Retinal pigment epithelial cell (primary cell): ENCODE measurements at regions not wholly inside any gene's neighbourhood (a gene's known extent, or its start where the extent isn't known, plus 50 kb on each side); places are given as distances from the start of the nearest gene placed in this dataset.
"Not testable (repeated sequence)": the region's sequence is repeated elsewhere in the genome, so short reads cannot be mapped to it uniquely, and the experiment has no call there.

Experiments used
- DNase-seq: peaks from one replicate; pipeline ENCODE4 v3.0.0-alpha.2; 2010; ENCODE audit warnings: low read depth
- H3K4me3 ChIP-seq: 2 replicates; pipeline ENCODE4 v1.5.1; 2011; ENCODE audit warnings: mild to moderate bottlenecking, low read length, control low read depth, moderate library complexity
- TF ChIP-seq, protein P1 (sequence below): conservative IDR thresholded peaks from 2 replicates; pipeline ENCODE4 v1.5.1; 2011; ENCODE audit warnings: low read depth, low read length, control low read depth, inconsistent platforms

DNA sequence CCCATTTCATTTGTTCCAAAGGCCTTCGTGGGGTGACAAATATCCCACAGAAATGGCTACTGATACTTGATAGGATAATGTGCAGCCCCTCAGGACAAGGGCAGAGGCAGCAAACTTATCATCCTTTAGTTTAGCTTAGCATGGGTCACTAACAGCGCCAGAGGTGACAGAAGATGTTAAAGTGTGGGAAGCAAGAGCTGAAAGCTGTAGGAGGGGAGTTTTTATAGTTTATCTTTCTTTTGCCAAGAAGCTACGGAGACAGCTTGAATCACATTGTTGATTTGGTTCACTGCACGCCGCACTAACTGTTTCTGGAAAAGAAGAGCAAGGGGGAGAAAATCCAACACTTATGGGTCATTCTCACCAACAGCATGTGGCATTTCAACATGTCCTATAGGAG, 773.9 kb upstream of the MMS22L start:
- no peak overlapping the region for H3K4me3 ChIP-seq
- DNase-seq = no peak

DNA sequence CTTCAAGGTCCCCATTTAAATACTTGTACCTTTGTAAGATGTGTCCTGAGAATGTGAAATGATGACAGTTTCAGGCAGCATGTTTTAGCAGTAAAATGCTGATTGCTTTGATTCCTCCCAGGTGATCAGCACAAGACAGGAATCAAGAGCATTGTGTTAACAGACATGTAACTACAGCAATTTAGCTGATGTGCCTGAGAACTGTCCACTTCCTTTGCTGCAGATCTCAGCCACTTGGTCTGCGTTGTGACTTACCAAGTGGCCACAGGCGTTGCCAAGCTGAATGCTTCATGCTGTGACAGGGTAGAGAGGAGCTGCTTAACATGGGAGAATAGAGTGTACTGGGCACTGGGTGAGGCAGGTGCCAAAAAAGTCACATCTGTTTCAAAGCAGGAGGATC, 767.0 kb upstream of the POU3F2 start:
- H3K4me3 ChIP-seq = no peak overlapping the region
- TF ChIP-seq, protein P1, sequence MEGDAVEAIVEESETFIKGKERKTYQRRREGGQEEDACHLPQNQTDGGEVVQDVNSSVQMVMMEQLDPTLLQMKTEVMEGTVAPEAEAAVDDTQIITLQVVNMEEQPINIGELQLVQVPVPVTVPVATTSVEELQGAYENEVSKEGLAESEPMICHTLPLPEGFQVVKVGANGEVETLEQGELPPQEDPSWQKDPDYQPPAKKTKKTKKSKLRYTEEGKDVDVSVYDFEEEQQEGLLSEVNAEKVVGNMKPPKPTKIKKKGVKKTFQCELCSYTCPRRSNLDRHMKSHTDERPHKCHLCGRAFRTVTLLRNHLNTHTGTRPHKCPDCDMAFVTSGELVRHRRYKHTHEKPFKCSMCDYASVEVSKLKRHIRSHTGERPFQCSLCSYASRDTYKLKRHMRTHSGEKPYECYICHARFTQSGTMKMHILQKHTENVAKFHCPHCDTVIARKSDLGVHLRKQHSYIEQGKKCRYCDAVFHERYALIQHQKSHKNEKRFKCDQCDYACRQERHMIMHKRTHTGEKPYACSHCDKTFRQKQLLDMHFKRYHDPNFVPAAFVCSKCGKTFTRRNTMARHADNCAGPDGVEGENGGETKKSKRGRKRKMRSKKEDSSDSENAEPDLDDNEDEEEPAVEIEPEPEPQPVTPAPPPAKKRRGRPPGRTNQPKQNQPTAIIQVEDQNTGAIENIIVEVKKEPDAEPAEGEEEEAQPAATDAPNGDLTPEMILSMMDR = no peak
- DNase-seq = no peak

More for the DNA sequence above, 773.9 kb upstream of the MMS22L start:
- TF ChIP-seq, protein P1 = no peak

DNA sequence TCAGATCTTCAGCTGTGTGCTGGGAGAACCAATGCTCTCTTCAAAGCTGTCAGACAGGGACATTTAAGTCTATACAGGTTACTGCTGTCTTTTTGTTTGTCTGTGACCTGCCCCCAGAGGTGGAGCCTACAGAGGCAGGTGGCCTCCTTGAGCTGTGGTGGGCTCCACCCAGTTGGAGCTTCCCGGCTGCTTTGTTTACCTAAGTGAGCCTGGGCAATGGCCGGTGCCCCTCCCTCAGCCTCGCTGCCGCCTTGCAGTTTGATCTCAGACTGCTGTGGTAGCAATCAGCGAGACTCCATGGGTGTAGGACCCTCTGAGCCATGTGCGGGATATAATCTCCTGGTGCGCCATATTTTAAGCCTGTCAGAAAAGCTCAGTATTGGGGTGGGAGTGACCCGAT, 745.8 kb upstream of the POU3F2 start:
- DNase-seq = not testable (repeated sequence)

DNA sequence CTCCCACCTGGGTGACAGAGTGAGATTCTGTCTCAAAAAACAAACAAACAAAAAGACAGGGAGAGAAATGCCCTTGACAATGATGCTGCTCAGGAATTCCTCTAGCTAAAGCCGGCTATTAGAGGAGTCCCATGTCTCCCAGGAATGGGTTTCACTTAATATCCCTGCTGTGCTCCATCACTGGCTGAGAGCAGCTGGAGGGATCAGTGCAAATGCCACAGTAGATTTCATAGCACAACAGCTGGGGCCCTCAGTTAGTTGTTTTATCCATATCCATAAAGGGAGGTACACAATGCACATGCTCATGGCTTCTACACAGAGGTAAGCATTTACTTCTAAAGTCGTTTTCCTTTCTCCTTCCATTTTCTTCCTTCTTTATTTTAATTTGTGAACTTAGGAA, 742.0 kb upstream of the POU3F2 start:
- DNase-seq = no peak
- TF ChIP-seq, protein P1 = no peak
- no peak overlapping the region for H3K4me3 ChIP-seq

More for the DNA sequence above, 745.8 kb upstream of the POU3F2 start:
- H3K4me3 ChIP-seq = not testable (repeated sequence)

DNA sequence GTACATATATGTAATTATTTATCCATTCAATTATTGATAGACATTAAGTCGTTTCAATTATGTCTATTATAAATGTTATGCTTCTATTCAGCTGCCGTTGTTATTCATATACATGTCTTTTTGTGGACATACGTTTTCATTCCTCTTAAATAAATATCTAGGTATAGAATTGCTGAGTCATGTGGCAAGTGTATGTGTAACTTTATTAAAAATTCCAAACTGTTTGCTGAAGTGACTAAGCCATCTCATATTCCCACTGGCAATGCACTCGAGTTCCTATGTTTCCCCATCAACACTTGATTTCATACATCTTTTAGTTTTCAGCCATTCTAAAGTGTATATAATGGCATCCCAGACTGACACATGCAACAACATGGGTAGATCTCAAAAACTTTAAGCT, 739.7 kb upstream of the POU3F2 start:
- TF ChIP-seq, protein P1 = no peak
- no peak for DNase-seq
- H3K4me3 ChIP-seq = no peak overlapping the region

DNA sequence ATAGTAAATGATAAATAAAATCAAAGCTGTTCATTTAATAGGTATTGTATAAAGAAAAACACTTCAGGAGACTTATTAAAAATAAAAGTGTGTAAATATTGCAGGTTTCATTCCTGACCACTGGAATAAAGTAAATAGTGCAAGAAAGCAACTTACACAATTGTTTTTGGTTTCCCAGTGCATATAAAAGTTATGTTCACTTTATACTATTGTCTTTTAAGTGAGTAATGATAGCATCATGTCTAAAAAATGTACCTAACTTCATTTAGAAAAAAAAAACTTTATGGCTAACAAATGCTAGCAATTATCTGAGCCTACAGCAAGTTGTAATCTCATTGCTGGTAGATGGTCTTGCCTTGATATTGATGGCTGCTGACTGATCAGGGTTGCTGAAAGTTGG, 726.6 kb upstream of the POU3F2 start:
- H3K4me3 ChIP-seq = no peak overlapping the region
- DNase-seq = no peak
- TF ChIP-seq, protein P1 = no peak

DNA sequence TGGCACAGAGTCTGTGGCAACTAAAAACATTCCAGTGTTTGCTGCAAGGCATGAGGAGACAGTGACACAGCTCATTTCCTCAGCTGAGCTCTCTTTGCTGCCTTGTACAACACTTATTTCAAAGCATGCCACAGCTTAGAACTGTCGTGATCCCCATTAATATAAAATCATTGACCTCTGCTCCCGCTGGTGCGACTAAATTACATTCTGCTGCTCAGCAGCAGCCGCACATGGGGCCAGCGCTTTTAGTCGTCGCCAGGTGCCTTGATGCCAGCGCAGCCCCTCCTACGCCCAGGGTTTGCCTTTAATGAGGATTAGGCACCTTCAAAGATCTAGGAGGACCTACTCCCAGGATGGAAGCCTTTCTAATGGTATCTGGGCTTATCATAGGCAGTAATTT, 717.9 kb upstream of the POU3F2 start:
- no peak for DNase-seq
- TF ChIP-seq, protein P1 = no peak
- no peak overlapping the region for H3K4me3 ChIP-seq

DNA sequence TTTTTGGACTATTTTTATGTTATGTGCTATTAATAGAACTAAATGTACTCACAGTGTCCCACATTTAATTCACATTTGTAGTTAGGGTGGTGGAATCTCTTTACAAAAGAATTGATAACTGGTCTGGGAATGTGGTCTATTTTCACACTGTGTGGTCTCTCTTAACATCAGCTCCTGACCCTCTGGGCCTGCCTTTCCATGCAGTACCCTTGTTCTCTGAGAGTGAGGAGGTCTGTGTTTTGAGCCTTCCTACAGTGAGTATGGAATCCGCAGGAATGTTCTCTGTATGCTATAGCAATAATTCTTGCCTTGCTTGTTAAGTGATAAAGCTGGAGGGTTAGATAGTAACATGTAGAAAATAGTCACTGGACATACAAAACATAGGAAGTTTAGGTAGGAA, 717.3 kb upstream of the POU3F2 start:
- TF ChIP-seq, protein P1 = no peak
- H3K4me3 ChIP-seq = no peak overlapping the region
- no peak for DNase-seq
